ENCODE measurements at regions not wholly inside any gene's neighbourhood (a gene's known extent, or its start where the extent isn't known, plus 50 kb on each side); places are given as distances from the start of the nearest gene placed in this dataset.

- TF ChIP-seq POLR2A (IDR thresholded peaks at IDR 0.05), result no peak
- TF ChIP-seq, protein P1, sequence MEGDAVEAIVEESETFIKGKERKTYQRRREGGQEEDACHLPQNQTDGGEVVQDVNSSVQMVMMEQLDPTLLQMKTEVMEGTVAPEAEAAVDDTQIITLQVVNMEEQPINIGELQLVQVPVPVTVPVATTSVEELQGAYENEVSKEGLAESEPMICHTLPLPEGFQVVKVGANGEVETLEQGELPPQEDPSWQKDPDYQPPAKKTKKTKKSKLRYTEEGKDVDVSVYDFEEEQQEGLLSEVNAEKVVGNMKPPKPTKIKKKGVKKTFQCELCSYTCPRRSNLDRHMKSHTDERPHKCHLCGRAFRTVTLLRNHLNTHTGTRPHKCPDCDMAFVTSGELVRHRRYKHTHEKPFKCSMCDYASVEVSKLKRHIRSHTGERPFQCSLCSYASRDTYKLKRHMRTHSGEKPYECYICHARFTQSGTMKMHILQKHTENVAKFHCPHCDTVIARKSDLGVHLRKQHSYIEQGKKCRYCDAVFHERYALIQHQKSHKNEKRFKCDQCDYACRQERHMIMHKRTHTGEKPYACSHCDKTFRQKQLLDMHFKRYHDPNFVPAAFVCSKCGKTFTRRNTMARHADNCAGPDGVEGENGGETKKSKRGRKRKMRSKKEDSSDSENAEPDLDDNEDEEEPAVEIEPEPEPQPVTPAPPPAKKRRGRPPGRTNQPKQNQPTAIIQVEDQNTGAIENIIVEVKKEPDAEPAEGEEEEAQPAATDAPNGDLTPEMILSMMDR (IDR thresholded peaks at IDR 0.05 in 4 of 5, conservative IDR thresholded peaks at IDR 0.05 in 1 of 5), result no peak
- Histone ChIP-seq H3K27ac (no peak overlapping the region), H3K27me3 (no peaks in the 10 kb centered on the region), H3K4me3 (no peak overlapping the region), H3K4me1 (no peaks in the 10 kb centered on the region), H3K9me3 (no peaks in the 10 kb centered on the region), H3K36me3 (no peaks in the 10 kb centered on the region)
- in situ Hi-C loops (cut with MboI; ENCODE audit: low sequenced_read_pairs in 4 of 4) (no loop called here), intact Hi-C loops (cut with DNase I; ENCODE audit: low total_unique reads) (no loop called here)
- ATAC-seq, result no peak
- no peak for DNase-seq
Observed at GRCh38 chr7:17595546-17595945, 297.1 kb downstream of the AHR start.

DNA sequence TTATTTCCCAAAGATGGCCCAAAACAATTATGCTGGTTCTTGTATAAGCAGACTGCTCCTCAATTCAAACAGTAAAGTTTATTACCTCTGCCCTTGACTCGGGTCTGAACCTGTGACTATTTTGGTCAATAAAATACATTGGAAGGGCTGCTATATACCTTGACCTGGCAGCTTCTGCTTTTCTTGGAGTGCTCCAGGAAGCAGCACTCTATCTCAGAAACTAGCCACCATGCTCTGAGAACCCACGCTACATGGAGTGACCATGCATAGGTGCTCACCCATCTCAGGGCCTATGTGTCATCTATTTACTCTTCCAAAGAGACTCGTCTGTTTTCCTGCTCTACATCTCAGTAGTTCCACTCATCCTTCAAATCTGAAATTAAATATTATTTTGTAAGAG lies 299.9 kb downstream of the AHR start:
- DNase-seq, result no peak
- TF ChIP-seq POLR2A (IDR thresholded peaks at IDR 0.05), result no peak
- TF ChIP-seq, protein P1 (IDR thresholded peaks at IDR 0.05 in 4 of 5, conservative IDR thresholded peaks at IDR 0.05 in 1 of 5), result no peak
- H3K4me1 ChIP-seq, result no peaks in the 10 kb centered on the region
- intact Hi-C loops (cut with DNase I; ENCODE audit: low total_unique reads) (no loop called here), in situ Hi-C loops (cut with MboI; ENCODE audit: low sequenced_read_pairs in 4 of 4) (no loop called here)
- no peak for ATAC-seq
- no peak overlapping the region for H3K4me3 ChIP-seq
- no peaks in the 10 kb centered on the region for H3K27me3 ChIP-seq
- H3K36me3 ChIP-seq, result no peaks in the 10 kb centered on the region
- H3K9me3 ChIP-seq, result no peaks in the 10 kb centered on the region
- no peak overlapping the region for H3K27ac ChIP-seq

DNA sequence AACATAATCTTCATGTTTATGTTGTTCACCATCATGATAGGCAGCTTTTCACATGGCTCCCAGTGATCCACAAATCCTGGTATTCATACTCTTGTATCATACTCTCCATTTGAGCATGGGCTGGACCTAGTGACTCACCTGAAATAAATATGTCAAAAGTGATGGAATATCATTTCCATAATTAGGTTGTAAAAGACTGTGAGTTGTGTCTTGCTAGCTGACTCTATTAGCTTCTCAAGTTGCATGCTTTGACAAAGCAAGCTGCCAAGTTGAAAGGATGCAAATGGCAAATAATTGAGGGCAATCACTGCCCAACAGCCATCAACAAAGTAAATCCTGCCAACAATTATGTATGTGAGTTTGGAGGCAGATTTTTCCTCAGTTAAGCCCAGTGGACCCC lies 300.4 kb downstream of the AHR start:
- H3K27me3 ChIP-seq, result no peaks in the 10 kb centered on the region
- DNase-seq (no peak), ATAC-seq (no peak)
- no peak overlapping the region for H3K27ac ChIP-seq
- H3K9me3 ChIP-seq, result no peaks in the 10 kb centered on the region
- intact Hi-C loops (cut with DNase I; ENCODE audit: low total_unique reads), result no loop called here
- TF ChIP-seq, protein P1 (IDR thresholded peaks at IDR 0.05 in 4 of 5, conservative IDR thresholded peaks at IDR 0.05 in 1 of 5), result no peak
- TF ChIP-seq POLR2A (IDR thresholded peaks at IDR 0.05), result no peak
- in situ Hi-C loops (cut with MboI; ENCODE audit: low sequenced_read_pairs in 4 of 4), result no loop called here
- no peaks in the 10 kb centered on the region for H3K36me3 ChIP-seq
- H3K4me3 ChIP-seq, result no peak overlapping the region
- H3K4me1 ChIP-seq, result no peaks in the 10 kb centered on the region

DNA sequence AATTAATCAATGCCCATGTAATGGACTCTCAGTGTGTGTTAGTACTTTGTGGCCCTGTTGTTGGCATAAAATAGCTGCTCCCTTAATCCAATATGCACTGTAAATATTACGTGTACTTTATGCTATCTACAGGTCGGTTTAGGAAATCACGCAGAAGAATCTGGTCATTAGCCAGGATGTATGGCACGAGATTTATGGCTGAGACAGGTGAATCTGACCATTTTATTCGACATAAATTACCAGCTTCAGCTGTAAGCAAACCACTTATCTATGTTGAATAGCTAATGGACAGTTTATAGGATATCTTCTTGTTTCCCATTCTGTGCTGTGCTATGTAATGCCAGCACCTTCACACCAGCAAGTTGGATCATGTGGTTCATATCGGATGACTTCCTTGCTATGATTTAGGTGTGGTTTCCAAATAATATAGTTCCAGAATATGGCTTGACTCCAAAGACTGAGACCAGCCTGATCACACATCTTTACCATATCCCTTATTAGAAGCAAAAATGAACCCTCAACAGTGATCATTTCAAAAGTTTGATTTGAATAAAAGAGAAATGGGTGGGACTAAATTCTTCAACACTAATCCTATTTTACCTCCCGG lies 301.4 kb downstream of the AHR start:
- no peak for DNase-seq
- in situ Hi-C loops (cut with MboI; ENCODE audit: low sequenced_read_pairs in 4 of 4), result no loop called here
- intact Hi-C loops (cut with DNase I; ENCODE audit: low total_unique reads), result no loop called here
- no peak overlapping the region for H3K4me3 ChIP-seq
- no peak for ATAC-seq
- H3K27me3 ChIP-seq, result no peaks in the 10 kb centered on the region
- H3K9me3 ChIP-seq, result no peaks in the 10 kb centered on the region
- no peaks in the 10 kb centered on the region for H3K36me3 ChIP-seq
- H3K4me1 ChIP-seq, result no peaks in the 10 kb centered on the region
- TF ChIP-seq POLR2A (IDR thresholded peaks at IDR 0.05), result no peak
- TF ChIP-seq, protein P1 (IDR thresholded peaks at IDR 0.05 in 4 of 5, conservative IDR thresholded peaks at IDR 0.05 in 1 of 5), result no peak
- no peak overlapping the region for H3K27ac ChIP-seq

DNA sequence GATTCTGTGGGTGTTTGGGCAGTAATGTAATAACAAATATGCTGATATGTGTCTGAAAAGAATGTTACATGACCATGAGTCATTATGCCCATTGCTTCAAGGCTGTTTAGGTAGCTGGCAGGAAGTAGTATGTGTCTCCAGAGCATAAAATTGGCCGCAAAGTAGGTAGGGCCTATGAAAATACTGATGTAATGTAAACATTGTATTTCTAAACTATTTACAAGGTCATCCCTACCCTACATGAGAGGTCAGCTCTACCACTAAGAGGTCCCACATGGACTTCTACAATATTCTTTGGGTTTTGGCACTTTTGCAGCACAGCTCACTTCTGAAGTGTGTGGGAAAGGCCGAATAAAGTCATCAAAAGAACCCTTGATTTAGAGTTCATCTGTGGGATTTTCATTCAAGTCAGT lies 301.9 kb downstream of the AHR start:
- DNase-seq (no peak), ATAC-seq (no peak)
- H3K4me3 ChIP-seq, result no peak overlapping the region
- intact Hi-C loops (cut with DNase I; ENCODE audit: low total_unique reads) (no loop called here), in situ Hi-C loops (cut with MboI; ENCODE audit: low sequenced_read_pairs in 4 of 4) (no loop called here)
- TF ChIP-seq, protein P1 (IDR thresholded peaks at IDR 0.05 in 4 of 5, conservative IDR thresholded peaks at IDR 0.05 in 1 of 5), result no peak
- no peak for TF ChIP-seq POLR2A (IDR thresholded peaks at IDR 0.05)
- H3K9me3 ChIP-seq, result no peaks in the 10 kb centered on the region
- no peak overlapping the region for H3K27ac ChIP-seq
- no peaks in the 10 kb centered on the region for H3K4me1 ChIP-seq
- H3K27me3 ChIP-seq, result no peaks in the 10 kb centered on the region
- no peaks in the 10 kb centered on the region for H3K36me3 ChIP-seq
